ENCODE measurements at regions not wholly inside any gene's neighbourhood (a gene's known extent, or its start where the extent isn't known, plus 50 kb on each side); places are given as distances from the start of the nearest gene placed in this dataset.

- no peak for TF ChIP-seq CTCF (IDR thresholded peaks at IDR 0.05 in 8 of 11, conservative IDR thresholded peaks at IDR 0.05 in 3 of 11)
- TF ChIP-seq POLR2A (IDR thresholded peaks at IDR 0.05): no peak
These were observed 120.5 kb downstream of the SOD2 start for GRCh38 chr6:159572439-159573110.

Data from spleen (tissue), 7 donors.